HepG2 (cell line): ENCODE measurements at regions not wholly inside any gene's neighbourhood (a gene's known extent, or its start where the extent isn't known, plus 50 kb on each side); places are given as distances from the start of the nearest gene placed in this dataset.

Source experiments
- ATAC-seq: fragments of 200-7000 bp; cut with Tn5 transposase; 3 replicates; pipeline ENCODE4 v1.9.1; 2020; ENCODE audit warnings: mild to moderate bottlenecking, moderate library complexity
- BruUV-seq: library from RNA; stranded (reverse); fragments of 400-500 nt; replicated peaks from 2 replicates; lab custom pipeline; 2021; lab: Mats Ljungman, UMichigan
- CTCF ChIA-PET: fragments of 300-600 bp; formaldehyde crosslinking; extraction: SDS; loops from one replicate; lab custom pipeline; 2021; ENCODE audit warnings: low total read pairs, inconsistent platforms, low intra/inter-chr PET ratio; lab: Yijun Ruan, JAX
- POLR2A ChIA-PET: fragments of 350-600 bp; sonication (Branson Sonifier 250); formaldehyde crosslinking; loops from one replicate; lab custom pipeline; 2020; ENCODE audit warnings: antibody characterized with exemption, inconsistent platforms; lab: Yijun Ruan, JAX
- DNase-seq: peaks from one replicate; pipeline ENCODE4 v3.0.0-alpha.2; 2015; ENCODE audit warnings: low spot score
- FAIRE-seq: peaks from 3 replicates; lab custom pipeline; 2011; peaks lifted over from hg19 to GRCh38; lab: Jason Lieb, UNC
- H2AFZ ChIP-seq: one replicate; pipeline ENCODE4 v1.6.1; 2011; ENCODE audit warnings: low read length, inconsistent platforms
- H3K27ac ChIP-seq: fragments of 300-600 bp; 3 replicates; pipeline ENCODE4 v1.8.0; 2011; ENCODE audit warnings: mixed run types, mild to moderate bottlenecking, mixed read lengths, low read length, inconsistent platforms; ENCODE audit not compliant: insufficient read depth; ENCODE audit errors: extremely low read length
- H3K27me3 ChIP-seq, 2 experiments: fragments of 200-600 bp in 1 of 2; 2 replicates in 1 of 2; 3 replicates in 1 of 2; pipeline versions ENCODE4 v1.6.0 to v1.8.0; 2011; ENCODE audit warnings: low read length in 2 of 2, mild to moderate bottlenecking in 2 of 2, moderate library complexity in 2 of 2, inconsistent platforms in 1 of 2; ENCODE audit not compliant: insufficient read depth in 2 of 2, control insufficient read depth in 1 of 2
- H3K36me3 ChIP-seq, 2 experiments: fragments of 200-600 bp in 1 of 2; replicated peaks in 1 of 2; 2 replicates in 1 of 2; 3 replicates in 1 of 2; pipeline versions ENCODE4 v1.5.1 to v1.8.0; 2011; ENCODE audit warnings: low read length in 2 of 2, inconsistent platforms in 1 of 2; ENCODE audit not compliant: insufficient read depth in 2 of 2, control insufficient read depth in 1 of 2
- H3K4me1 ChIP-seq: 2 replicates; pipeline ENCODE4 v1.5.1; 2012; ENCODE audit warnings: low read length, inconsistent platforms; ENCODE audit not compliant: insufficient read depth
- H3K4me2 ChIP-seq: 2 replicates; pipeline ENCODE4 v1.6.0; 2011; ENCODE audit warnings: low read depth, low read length, inconsistent platforms
- H3K4me3 ChIP-seq, 3 experiments: fragments of 200-600 bp in 1 of 3; sonication (generic), shearing (Covaris generic) in 1 of 3; replicated peaks in 1 of 3; 2 replicates each; pipeline ENCODE4 v1.5.1; 2011 to 2016; ENCODE audit warnings: low read length in 3 of 3, inconsistent platforms in 2 of 3, low read depth in 2 of 3, mild to moderate bottlenecking in 2 of 3, control low read depth in 1 of 3, mixed read lengths in 1 of 3; ENCODE audit not compliant: insufficient read depth in 1 of 3
- H3K79me2 ChIP-seq: one replicate; pipeline ENCODE4 v1.6.1; 2011; ENCODE audit warnings: low read length, inconsistent platforms; ENCODE audit not compliant: insufficient read depth
- H3K9ac ChIP-seq: 2 replicates; pipeline ENCODE4 v1.6.0; 2011; ENCODE audit warnings: mild to moderate bottlenecking, low read depth, low read length, inconsistent platforms; ENCODE audit not compliant: insufficient read depth
- H3K9me3 ChIP-seq: 2 replicates; pipeline ENCODE4 v1.5.1; 2012; ENCODE audit warnings: mild to moderate bottlenecking, low read length
- H4K20me1 ChIP-seq: 2 replicates; pipeline ENCODE4 v1.6.0; 2011; ENCODE audit warnings: inconsistent platforms, mild to moderate bottlenecking, low read length, moderate library complexity; ENCODE audit not compliant: insufficient read depth
- PAXIP1 ChIP-seq: sonication (generic); formaldehyde crosslinking; conservative IDR thresholded peaks from 2 replicates; pipeline ENCODE4 v1.4.0; 2020; ENCODE audit warnings: mild to moderate bottlenecking, missing genetic modification reagents, moderate library complexity
- RAD21 ChIP-seq: fragments of 450-650 bp; formaldehyde crosslinking; IDR thresholded peaks from 2 replicates; pipeline ENCODE4 v1.5.0; 2020; ENCODE audit warnings: mild to moderate bottlenecking
- RFX3 ChIP-seq: IDR thresholded peaks from 2 replicates; pipeline ENCODE4 v1.6.1; 2016; ENCODE audit warnings: missing biosample characterization, missing genetic modification reagents
- RORA ChIP-seq: sonication (generic); formaldehyde crosslinking; IDR thresholded peaks from 2 replicates; pipeline ENCODE4 v1.5.0; 2020; ENCODE audit warnings: mild to moderate bottlenecking, missing genetic modification reagents, moderate library complexity
- SATB2 ChIP-seq: sonication (generic); formaldehyde crosslinking; IDR thresholded peaks from 2 replicates; pipeline ENCODE4 v1.5.0; 2020; ENCODE audit warnings: missing genetic modification reagents
- TOPORS ChIP-seq: sonication (generic); formaldehyde crosslinking; IDR thresholded peaks from 2 replicates; pipeline ENCODE4 v1.8.0; 2023; ENCODE audit warnings: mild to moderate bottlenecking, missing genetic modification reagents
- ZNF136 ChIP-seq: sonication (generic); formaldehyde crosslinking; IDR thresholded peaks from 2 replicates; pipeline ENCODE4 v1.8.1; 2022; ENCODE audit warnings: low read depth, mild to moderate bottlenecking, moderate library complexity, missing genetic modification reagents
- ZNF609 ChIP-seq: sonication (generic); formaldehyde crosslinking; IDR thresholded peaks from 2 replicates; pipeline ENCODE4 v1.4.0; 2020; ENCODE audit warnings: mild to moderate bottlenecking, missing genetic modification reagents, borderline replicate concordance
- ZNF615 ChIP-seq: sonication (generic); formaldehyde crosslinking; IDR thresholded peaks from 2 replicates; pipeline ENCODE4 v1.5.0; 2020; ENCODE audit warnings: mild to moderate bottlenecking, missing genetic modification reagents, borderline replicate concordance
- ZNF75D ChIP-seq: sonication (generic); formaldehyde crosslinking; IDR thresholded peaks from 2 replicates; pipeline ENCODE4 v1.8.1; 2023; ENCODE audit warnings: missing genetic modification reagents, mild to moderate bottlenecking, borderline replicate concordance
- ZSCAN21 ChIP-seq: sonication (generic); formaldehyde crosslinking; IDR thresholded peaks from 2 replicates; pipeline ENCODE4 v1.8.0; 2022; ENCODE audit warnings: mild to moderate bottlenecking, missing genetic modification reagents, moderate library complexity, borderline replicate concordance
- in situ Hi-C: cut with HindIII; loops from 2 replicates; pipeline ENCODE4 v1.10.0; 2017; ENCODE audit warnings: low pct_unique_long_range_greater_than_20kb; ENCODE audit not compliant: extremely low pct_ligation_motif_present
- intact Hi-C: fragments of 100-400 bp; cut with micrococcal nuclease; formaldehyde crosslinking; loops from one replicate; pipeline ENCODE4 v1.10.0; 2022; ENCODE audit not compliant: unreplicated experiment

- TF ChIP-seq PAXIP1 (CRISPR knock-in tag) (no peak), ZSCAN21 (no peak), TOPORS (CRISPR knock-in tag) (no peak), RORA (CRISPR knock-in tag) (no peak)
Measured at GRCh38 chr2:18487106-18487913, 73.1 kb downstream of the RDH14 start (continued).

- Histone ChIP-seq H3K9ac (no peak overlapping the region), H2AFZ (no peak overlapping the region), H3K27ac (no peak overlapping the region), H3K27me3 (peaks cover 2 to 17% of the 10 kb centered on the region in 2 experiments; a peak in 1 of 5 replicates), H3K36me3 (no peaks in the 10 kb centered on the region), H3K4me2 (no peak overlapping the region), H3K79me2 (no peaks in the 10 kb centered on the region), H3K4me1 (no peaks in the 10 kb centered on the region), H3K9me3 (no peaks in the 10 kb centered on the region), H4K20me1 (no peaks in the 10 kb centered on the region), H3K4me3 (no peak overlapping the region)
- BruUV-seq = no TSS peak
- ATAC-seq (no peak), FAIRE-seq (no peak), DNase-seq (no peak)
- CTCF ChIA-PET = no interaction called here
- intact Hi-C loops = no loop called here
- no peak for TF ChIP-seq ZNF615 (CRISPR knock-in tag)
- no peak for TF ChIP-seq SATB2 (CRISPR knock-in tag)
- TF ChIP-seq ZNF609 = no peak
- TF ChIP-seq ZNF75D (CRISPR knock-in tag) = no peak
- TF ChIP-seq ZNF136 = no peak
- TF ChIP-seq RFX3 (CRISPR knock-in tag) = no peak
- TF ChIP-seq RAD21 (CRISPR knock-in tag) = no peak
- in situ Hi-C loops = no loop called here
- POLR2A ChIA-PET = no interaction called here
Measured at GRCh38 chr2:18484625-18485024, 75.8 kb downstream of the RDH14 start.
